8988T (cell line): ENCODE measurements at regions not wholly inside any gene's neighbourhood (a gene's known extent, or its start where the extent isn't known, plus 50 kb on each side); places are given as distances from the start of the nearest gene placed in this dataset.
A peak's percentile ranks its signal among the peaks of the same experiment; 100 is the strongest.

Experiments
- DNase-seq: peaks from one replicate; pipeline ENCODE4 v3.0.0; 2011

DNA sequence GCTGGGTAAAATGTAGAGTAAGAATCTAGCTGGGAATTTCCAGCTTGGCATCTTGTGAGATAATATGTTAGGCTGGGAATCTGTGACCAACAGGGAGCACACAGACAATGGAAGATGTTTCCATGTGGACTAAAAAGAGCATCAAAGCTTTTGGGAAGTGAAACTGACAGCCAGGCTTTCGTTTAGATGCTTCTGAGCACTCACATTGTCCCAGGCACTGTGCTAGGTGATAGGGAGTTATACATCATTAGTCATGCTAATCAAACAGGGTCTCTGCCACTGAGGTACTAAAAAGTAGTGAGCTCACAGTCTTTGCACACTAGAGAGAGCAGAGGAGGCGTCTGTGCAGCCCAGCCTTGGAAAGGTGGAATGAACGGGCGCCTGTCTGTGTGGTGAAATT lies 101.9 kb upstream of the SCOC start:
- no peak for DNase-seq

DNA sequence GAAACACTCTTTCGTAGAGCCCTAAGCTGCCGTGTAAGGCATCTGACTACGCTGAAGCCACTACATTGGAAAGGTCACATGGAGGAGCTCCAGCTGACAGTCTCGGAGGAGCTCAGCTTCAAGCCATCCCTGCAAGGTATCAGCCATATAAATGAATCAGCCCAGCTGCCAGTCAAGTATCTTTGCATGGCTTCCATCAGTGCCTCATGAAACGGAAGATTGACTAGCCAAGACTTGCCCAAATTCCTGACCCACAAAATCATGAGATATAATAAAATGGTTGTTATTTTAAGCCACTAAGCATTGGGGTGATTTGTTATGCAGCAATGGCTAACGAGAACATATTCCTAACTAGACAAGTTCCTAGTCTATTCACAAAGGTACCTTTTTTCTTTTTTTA lies 104.1 kb upstream of the SCOC start:
- no peak for DNase-seq

DNA sequence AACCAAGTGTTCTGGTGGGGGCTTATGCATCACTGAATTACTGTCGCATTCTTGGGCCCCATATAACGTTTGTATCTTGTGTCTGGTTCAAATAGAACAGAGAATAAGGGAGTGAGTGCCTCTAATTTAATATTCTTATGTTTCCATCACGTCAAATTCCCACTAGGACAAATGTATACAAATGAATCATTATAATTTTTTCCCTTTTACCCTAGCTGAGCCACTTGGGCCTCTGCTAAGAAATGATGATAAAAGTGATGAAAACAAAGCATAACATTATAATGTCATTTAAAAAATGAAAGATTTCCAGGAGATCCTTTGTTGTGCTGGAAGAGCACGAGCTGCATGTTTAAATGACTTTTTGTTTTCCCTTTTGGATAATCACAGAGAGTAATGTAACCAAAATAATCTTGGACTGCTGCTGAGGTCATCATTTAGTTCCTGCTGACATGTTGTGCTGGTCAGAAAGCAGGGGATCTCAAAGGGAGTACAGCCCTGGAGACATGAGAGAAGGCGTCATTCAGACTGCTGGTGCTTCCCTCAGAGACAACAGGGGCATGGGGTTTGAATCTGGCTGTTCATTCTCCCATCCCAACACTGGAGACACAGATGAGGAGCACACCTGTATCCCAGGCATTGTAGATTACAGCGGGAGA lies 105.1 kb upstream of the SCOC start:
- no peak for DNase-seq

DNA sequence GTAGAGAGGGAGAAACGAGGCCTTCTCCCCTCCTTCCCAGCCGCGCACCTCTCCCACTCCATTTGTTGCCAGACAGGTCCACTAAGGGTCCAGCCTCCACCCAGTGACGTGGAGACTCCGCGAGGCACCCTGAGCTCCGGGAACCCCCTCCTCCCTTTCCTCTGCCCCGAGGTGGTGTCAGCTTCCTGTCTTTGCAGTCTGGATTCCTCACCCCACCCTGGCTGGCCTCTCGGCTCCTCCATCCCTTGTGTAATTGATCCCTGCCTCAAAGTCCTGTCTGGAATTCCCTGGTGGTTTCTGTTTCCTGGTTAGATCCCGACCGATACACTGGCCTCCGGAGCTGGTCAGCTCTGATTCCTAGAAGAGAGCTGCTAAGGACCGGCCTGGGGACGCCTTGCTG lies 105.9 kb upstream of the SCOC start:
- DNase-seq = no peak

DNA sequence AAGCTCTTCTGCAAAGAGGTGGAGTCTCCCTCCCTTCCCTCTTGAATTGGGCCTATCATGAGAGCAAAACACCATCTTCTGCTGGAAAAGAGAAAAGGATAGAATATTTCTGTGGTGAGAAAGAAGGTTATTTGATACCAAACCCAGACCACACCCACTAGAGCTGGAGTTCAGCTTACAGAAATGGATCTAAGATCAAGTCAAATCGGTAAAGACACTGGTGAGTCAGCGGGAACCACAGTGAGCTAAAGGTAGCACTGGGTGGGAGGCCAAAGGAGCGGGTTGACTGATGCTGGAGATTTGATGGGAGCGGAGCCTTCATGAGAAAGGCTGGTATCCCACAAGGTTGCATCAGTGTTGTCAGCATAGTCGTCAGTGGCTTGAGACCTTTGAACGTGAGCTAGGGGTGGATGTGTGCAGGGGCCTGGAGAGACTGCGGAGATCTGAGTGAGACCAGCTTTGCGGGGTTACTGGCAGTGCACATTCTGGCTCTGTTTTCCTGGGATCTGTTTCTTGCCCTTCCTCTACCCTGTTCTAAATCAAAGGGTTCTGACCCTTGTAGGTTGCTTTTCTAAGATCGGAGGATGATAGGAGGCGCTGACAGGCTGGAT lies 106.4 kb upstream of the SCOC start:
- no peak for DNase-seq

DNA sequence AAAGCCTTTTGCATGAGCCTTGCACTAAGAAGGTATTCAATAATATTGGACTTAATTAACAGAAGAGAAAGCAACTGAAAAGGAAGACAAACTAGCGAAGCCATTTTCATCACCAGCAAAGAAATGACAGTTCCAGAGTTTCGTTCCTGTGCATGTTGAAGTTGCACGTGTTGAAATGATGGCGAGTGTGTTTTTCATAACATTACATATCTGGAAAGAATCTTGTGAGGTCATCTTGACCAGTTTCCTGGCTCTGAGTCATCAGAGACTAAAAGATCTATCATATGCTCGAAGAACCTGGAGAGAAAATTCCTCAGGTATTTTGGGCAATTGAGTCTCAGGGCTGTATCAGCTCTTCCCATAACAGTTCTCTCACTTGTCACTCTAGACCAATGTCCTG lies 106.2 kb upstream of the MAML3 start:
- DNase-seq = peak; percentile 18

DNA sequence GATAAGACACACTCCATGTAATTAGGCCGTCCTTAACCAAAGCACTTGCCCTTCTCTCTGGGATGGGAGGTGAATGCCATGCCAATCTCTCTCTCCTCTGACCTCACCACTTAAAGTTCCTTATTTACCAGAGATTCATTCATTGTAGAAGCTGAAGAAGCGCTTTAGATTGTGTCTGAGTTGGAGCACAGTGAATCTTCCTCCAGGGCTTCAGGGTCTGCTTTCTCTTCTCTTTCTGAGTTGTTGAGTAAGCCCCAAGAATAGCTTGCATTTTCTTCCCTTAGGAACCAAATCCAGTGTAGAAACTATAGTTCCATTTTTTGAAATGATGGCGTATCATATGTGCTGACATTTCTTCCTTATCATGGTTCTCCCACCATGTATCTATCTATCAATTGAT lies 104.5 kb upstream of the MAML3 start:
- no peak for DNase-seq

DNA sequence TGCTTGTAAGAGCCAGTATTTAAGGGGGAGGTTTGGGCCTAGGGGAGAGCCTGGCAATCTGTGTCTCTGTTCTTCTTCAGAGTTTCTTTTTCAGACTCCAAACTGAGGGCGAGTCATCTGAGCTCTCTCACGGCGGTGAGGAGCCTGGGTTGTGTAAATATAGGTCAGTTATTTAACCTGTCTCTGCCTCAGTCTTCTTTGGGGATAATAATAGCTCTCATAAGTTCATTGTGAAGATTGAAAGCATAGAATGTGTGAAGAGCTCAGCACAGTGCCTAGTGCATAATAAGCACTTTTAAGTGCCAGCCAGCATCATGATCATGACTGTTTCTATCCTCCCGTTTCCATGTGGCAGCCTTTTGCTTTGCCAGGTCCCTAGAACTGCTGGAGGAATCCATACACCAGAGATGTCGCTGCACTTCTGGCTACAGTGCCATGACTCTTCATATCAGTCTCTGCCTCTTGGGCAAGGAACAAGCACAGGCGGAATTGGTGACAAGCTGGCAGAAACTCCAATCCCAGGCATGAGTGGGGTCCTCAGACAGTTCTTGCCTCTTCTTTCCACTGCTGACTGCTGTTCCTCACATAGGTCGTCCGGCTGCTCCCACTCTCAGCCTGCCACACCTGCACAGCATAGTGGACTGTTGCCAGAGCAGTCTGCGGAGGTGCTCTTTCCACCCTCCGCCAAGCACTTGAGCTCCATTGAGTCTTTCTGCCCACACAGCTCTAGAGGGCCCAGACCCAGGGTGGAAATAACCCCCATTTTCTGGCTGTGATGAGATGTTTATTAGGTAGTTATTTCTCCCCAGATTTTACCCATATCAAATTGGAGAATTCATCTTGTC lies 103.7 kb upstream of the MAML3 start:
- DNase-seq = no peak

DNA sequence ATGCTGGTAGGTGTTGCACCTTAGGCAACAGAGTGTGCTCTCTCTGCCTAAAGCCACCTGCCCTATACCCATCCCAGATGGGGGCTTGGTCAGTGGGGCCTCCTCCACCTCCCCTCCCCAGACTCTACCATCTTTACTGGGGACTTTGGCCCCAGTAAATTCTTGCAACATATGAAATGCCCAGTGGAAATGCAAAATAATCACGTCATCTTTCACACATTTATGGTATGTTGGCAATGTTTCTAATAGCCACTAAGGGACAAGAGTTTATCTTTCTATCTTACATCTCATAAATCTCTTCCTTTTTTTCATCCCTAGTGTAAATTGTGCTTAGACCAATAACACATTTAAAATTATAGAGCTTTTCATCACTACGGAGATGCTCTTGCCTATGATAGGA lies 103.0 kb upstream of the MAML3 start:
- DNase-seq = no peak

DNA sequence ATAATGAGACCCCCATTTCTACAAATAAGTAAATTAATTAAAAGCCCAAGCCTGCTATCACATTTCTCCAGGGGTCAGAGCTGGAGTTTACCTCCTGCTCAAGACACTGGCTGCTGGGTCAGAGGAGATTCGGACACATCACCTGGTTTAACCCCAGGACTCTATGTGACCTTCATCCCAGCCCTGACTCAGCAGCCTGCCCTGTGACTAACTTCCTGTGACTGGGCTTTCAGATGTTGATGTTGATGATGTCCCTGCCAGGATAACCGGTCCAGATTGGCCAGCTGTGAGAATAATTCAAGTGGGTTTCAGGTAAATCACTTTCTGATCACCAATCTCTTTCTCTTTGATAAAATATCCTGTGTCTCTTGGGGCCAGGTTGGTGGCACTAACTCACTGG lies 102.4 kb upstream of the MAML3 start:
- no peak for DNase-seq

DNA sequence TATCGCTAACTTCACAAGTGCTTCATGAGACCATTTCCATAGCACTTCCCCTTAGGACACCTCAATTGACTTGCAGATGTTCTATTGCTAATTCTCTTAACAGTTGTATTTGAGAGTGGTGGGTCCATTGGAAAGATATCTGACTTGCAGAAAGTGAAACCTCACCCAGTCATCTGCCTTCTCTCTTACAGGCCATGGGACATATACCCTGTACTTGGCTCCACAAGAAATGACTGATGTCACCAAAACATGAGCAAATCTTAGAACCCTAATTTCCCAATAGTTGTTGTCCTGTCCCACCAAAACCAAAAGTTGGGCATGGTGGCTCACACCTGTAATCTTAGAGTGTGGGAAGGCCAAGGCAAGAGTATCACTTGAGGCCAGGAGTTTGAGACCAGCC lies 101.9 kb upstream of the MAML3 start:
- no peak for DNase-seq

DNA sequence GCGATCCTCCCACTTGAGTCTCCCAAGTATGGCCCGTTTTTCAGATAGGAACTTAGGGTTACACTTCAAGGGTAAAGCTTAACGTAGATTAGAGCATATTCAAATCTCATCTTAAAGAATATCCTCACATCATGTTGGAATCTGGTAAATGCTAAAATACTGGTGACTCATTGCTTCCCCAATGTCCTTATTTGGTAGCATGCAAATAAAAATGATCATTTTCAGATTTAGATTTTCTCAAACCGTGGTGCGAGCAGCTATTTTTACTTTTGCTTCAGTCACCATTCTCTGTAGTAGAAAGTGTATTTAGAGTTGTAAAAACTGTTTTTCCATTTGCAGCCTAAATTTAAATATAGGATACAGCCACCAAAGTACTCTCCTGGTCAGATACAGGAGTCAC lies 101.5 kb upstream of the MAML3 start:
- DNase-seq = no peak

DNA sequence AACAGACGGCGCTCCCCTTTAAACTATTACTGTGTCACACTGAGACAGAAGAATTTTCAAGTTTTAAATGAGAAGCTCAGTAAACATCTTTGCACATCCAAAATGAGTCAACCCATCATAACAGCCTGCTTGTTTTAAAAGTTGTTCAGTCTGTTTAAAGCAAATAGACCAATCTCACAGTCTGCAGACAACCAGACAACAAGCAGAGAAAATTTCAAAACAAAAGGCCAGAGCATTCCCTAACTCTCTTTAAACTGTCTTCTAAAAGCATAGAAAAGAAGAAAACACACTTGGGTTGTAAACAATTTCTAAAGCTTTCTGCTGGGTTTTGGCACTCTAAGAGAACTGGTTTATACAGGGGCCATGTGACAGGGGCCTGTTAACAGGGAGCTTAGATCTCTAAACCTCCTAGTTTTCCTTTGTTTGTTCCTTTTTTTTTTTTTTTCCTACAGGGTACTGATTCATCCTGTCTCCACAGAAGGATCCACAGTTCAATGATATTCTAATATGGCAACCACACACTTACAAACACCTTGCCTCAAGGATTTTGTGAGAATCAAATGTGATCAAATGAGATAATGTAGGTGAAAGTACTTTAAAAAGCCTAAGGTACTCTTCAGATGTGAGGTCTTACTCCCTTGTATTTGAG lies 100.8 kb upstream of the MAML3 start:
- no peak for DNase-seq

DNA sequence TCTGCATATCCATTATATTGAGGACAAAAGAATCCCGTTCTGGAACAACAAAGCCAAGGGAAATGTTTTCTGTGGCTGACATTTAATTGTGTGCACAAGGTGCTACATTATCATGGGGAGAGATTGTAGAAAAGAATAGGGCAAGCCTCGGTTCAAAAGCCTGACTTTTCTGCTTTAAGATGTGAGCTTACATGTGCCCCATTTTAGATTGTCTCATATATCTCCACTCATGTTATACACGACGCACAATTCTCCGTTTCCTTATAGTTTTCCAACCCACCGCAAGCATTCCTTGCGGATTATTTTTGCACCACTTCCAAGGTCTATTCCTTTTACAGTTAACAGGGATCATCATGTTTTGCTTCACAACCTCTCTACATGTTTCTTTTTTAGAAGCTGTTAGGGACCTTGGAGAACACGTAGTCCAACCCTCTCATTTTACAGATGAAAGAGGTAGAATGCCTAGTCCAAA lies 99.6 kb upstream of the MAML3 start:
- DNase-seq = no peak

DNA sequence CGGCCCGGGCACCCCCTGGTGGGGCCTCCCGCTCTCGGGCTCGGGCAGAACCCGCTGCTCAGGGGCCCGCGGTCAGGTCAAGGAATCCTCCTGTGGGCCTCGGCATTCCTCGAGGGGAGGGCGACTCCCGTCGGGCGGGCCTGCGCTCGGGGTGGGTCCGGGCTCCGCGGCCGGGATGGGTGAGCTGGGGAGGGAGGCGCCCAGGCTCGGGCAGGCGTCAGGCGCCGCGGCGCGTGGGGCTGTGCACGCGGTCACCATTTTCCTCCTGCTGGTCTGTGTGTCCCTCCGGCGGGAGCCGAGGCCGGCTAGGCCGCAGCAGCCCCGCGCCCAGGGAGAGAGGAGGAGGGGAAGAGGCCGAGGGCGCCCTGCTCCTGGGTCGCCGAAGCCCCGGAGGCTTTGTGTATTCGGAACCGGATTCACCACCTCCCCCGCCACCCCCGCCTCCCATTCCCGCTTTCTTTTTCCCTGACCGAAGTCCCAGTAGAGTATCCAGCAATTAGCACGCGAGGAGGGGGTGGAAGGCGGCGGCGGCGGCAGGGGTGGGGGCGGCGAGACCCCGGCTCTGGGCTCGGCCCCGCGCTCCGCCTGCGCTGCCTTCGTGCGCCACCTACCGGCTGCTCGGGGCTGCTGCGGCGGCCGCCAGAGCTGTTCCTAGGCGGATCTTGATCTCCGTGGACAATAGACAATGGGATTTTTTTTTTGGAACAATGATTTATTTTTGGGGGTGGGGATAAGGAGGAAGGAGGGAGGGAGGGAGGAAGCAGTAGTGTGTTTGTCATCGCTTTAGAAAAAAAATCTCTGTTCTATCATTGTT lies 99.0 kb upstream of the MAML3 start:
- DNase-seq = peak; percentile 40

DNA sequence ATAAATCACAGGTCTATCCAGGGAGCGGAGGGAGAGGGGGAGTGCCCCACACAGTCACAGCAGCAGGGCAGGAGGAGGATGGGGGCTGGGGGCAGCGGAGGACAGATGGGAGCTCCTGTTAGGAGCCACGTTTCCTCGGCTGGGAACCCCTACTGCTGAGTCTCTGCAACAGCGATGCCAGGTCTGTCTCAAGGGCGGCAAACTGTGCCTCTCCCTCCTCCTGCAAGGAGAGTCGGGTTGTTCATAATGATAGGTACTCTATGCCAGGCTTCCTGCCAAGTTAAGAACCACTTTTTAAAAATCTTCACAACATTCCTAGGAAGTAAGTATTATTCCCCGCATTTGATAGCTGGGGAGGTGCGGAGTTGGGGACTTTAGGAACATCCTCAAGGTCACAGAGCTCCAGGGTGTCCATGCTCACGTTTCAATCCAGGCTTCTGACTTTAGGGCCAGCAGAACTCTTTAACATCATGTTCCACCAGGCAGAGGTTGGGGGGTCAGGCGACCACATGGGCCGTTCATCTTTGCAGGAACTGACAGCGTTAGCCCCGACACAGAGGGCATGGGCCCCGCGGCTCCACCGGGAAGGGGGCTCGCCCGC lies 98.3 kb upstream of the MAML3 start:
- no peak for DNase-seq

DNA sequence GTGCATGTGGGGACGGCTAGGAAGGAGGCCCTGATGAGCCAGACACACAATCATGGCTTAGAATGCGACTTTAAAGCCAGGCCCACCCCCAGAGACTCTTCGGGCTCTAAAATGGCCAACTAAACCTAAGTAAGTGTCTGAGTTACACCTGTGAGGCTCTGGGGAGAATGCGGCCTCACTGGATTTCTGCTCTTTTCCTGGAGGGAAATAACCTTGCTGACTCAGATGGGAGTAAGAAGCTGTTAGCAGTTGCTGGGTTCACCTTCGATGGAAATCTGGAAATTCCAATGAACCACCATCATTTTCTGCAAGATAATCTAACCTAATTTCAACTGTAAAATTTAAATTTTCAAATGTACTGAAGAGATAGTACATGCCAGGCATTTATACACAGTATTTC lies 97.6 kb upstream of the MAML3 start:
- no peak for DNase-seq

DNA sequence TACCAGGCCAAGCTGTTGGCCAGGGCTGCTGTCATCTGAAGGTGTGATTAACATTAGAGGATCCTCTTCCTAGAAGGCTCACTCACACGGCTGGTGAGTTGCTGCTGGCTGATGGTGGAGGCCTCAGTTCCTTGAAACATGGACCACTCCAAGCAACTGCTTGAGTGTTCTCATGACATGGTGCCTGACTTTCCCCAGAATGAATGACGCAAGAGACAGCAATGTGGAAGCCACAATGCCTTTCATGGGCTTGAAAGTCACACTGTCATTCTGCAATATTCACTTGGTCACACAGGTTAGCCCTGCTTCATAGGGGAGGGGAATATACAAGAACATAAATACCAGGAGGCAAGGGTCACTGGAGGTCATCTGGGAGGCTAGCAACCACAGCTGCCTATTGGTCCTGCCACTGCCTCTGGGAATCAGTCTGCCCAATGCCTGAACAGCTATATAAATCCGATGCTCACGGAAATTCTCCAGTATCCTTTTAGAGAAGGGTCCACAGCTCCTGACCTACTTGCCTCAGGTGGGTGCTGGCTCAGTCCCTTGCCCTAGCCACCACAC lies 97.1 kb upstream of the MAML3 start:
- DNase-seq = no peak

DNA sequence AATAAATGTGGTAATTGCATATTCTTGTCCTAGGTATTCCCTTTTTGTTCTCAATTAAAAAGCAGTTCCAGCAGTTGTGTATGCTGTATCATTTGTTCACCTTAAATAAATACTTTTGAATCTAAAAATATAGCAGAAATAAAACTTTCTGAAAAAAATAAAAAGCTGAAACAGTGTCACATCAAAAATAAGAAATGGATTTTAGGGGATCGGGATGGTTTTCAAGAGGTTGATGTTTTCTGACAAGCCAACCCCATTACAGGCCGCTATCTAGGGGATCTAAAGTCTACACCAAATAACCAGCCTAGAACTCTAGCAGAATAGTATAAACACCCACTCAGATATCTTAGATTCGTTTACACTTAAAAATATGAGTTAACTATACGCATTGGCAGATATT lies 95.4 kb upstream of the MAML3 start:
- no peak for DNase-seq

DNA sequence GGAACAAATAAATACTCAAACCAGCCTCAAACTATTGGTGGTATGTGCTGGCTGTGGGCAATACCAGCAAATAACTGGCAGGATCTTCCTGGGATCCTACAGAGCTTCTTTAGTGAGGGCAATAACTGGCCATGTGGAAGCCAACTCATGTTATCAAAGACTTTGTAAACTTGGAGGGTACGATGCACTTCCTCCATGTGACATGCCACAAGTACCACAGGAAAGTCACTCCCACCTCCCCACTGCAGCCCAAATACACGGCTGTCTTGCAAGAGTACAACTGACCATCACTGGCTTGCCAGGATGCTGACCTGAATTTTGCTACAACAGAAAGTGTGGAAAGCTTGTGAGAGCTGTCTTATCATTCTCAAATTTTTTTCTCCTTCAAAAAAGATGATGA lies 93.3 kb upstream of the MAML3 start:
- no peak for DNase-seq

DNA sequence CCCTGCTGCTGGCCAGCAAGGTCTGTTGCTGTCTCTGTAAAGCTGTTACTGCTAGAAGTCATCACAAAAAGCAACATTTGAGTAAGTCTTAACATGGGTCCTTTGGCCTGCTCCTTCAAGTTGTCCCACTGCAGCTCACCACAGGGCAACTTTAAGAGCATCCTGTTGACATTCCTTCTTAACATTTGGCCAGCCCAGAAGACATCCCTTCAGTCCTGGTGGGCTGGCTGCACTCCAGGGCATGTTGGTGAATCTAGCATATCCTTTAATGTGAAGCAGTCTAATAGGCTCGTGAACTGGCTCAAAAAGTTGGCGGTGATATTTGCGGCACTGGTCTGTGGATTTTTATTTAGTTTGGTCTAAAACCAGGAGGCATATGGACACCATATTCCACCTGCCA lies 92.2 kb upstream of the MAML3 start:
- DNase-seq = no peak

DNA sequence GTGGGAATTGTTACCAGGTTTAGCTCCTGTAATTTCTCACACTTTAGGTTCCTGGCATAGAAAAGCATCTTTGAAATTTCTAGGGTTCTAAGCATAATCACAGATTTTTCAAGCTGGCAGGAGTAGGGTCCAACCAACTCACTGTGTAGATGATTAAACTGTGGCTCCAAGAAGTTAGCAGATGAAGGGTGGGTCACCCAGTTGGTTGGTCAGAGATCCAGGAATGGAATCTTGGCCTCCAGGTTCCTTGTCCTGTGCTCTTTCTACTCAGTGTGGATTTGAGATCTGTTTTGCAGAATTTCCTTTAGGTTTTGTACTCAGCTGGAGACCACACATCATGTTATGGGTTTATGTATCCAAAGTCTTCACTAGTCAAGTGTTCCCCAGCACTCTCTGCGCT lies 90.3 kb upstream of the MAML3 start:
- no peak for DNase-seq
